Ovary (tissue), 3 donors: ENCODE measurements at regions not wholly inside any gene's neighbourhood (a gene's known extent, or its start where the extent isn't known, plus 50 kb on each side); places are given as distances from the start of the nearest gene placed in this dataset.

ENCODE experiments used
- POLR2A ChIP-seq: fragments of 450-650 bp; IDR thresholded peaks from one replicate; pipeline ENCODE4 v1.6.1; 2017; ENCODE audit warnings: antibody characterized with exemption, mild to moderate bottlenecking, moderate library complexity
- TF ChIP-seq, protein P1 (sequence below), 3 donors: fragments of 450-650 bp in 2 of 3; fragments of 200-600 bp in 1 of 3; IDR thresholded peaks; one replicate each; pipeline versions ENCODE4 v1.5.1 to v1.8.0; 2016 to 2022; ENCODE audit warnings: antibody characterized with exemption in 3 of 3, mild to moderate bottlenecking in 1 of 3
- donor health status: DM: no; HTN: no; CAD: no.

DNA sequence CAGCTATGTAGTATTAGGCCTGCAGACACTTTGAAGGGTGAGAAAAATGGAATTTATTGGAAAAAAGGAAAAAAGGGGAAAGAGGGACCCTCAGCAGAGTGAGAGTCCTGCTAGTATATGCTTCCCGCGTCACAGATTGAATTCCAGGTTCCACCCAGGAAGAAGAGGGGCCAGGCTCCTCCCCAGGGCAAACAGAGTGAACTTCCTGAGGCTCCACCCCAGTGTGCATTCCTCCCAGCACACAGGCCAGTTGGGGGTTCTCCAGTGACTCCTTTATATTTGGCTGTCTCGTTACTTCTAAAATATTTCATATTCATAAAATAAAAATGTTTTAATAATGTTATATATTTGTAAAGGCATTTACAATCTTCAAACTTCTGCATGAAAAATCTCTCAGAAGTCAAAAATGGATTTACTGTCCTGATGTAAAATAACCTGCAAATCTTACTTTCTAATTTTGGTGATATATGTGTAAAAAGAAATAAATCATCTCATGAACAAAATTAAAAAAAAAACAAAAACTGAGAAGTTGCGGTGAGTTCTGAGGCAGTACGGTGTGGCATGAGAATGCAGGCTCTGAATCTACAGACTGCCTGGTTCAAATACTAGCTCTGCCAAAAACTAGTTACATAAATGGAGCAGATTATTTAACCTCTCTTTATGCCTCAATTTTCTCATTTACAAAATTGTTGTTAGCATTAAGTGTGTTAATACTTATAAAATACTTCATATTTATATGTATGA, 175.8 kb upstream of the P2RY1 start:
- TF ChIP-seq, protein P1, sequence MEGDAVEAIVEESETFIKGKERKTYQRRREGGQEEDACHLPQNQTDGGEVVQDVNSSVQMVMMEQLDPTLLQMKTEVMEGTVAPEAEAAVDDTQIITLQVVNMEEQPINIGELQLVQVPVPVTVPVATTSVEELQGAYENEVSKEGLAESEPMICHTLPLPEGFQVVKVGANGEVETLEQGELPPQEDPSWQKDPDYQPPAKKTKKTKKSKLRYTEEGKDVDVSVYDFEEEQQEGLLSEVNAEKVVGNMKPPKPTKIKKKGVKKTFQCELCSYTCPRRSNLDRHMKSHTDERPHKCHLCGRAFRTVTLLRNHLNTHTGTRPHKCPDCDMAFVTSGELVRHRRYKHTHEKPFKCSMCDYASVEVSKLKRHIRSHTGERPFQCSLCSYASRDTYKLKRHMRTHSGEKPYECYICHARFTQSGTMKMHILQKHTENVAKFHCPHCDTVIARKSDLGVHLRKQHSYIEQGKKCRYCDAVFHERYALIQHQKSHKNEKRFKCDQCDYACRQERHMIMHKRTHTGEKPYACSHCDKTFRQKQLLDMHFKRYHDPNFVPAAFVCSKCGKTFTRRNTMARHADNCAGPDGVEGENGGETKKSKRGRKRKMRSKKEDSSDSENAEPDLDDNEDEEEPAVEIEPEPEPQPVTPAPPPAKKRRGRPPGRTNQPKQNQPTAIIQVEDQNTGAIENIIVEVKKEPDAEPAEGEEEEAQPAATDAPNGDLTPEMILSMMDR (IDR thresholded peaks at IDR 0.05) = no peak
- no peak for TF ChIP-seq POLR2A
